ENCODE measurements at regions not wholly inside any gene's neighbourhood (a gene's known extent, or its start where the extent isn't known, plus 50 kb on each side); places are given as distances from the start of the nearest gene placed in this dataset.
"Not testable (repeated sequence)": the region's sequence is repeated elsewhere in the genome, so short reads cannot be mapped to it uniquely, and the experiment has no call there.

DNA sequence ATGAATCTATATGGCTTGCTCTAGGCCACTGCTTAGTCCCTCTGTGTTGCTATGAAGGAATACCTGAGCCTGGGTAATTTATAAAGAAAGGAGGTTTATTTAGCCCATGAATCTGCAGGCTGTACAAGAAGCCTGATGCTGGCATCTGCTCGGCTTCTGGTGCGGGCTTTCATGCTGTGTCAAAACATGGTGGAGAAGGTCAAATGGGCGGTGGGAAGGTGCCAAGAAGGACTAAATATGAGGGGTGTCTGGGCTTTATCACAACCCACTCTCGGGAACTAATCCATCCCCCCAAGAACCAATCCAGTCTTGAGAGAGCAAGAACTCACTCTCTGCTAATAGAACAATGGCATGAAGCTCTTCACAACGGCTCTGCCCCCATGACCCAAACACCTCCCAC is 481.6 kb downstream of the EIPR1 start:
- no peak overlapping the region for H3K4me3 Mint-ChIP-seq
- H3K27me3 Mint-ChIP-seq (ENCODE audit: low read depth, poor library complexity) = peaks cover 10% of the 10 kb centered on the region
- DNase-seq = no peak
- TF ChIP-seq, protein P1, sequence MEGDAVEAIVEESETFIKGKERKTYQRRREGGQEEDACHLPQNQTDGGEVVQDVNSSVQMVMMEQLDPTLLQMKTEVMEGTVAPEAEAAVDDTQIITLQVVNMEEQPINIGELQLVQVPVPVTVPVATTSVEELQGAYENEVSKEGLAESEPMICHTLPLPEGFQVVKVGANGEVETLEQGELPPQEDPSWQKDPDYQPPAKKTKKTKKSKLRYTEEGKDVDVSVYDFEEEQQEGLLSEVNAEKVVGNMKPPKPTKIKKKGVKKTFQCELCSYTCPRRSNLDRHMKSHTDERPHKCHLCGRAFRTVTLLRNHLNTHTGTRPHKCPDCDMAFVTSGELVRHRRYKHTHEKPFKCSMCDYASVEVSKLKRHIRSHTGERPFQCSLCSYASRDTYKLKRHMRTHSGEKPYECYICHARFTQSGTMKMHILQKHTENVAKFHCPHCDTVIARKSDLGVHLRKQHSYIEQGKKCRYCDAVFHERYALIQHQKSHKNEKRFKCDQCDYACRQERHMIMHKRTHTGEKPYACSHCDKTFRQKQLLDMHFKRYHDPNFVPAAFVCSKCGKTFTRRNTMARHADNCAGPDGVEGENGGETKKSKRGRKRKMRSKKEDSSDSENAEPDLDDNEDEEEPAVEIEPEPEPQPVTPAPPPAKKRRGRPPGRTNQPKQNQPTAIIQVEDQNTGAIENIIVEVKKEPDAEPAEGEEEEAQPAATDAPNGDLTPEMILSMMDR (IDR thresholded peaks at IDR 0.05) = no peak
- peaks cover 11% of the 10 kb centered on the region for H3K9me3 Mint-ChIP-seq
- H3K36me3 Mint-ChIP-seq (ENCODE audit: low read depth) = no peaks in the 10 kb centered on the region
- H3K4me1 Mint-ChIP-seq = peaks cover 13% of the 10 kb centered on the region
- H3K27ac Mint-ChIP-seq = no peak overlapping the region

GRCh38 chr2:2894011-2894410 is 483.6 kb downstream of the EIPR1 start:
- not testable (repeated sequence) for H3K4me3 Mint-ChIP-seq; H3K36me3 Mint-ChIP-seq (ENCODE audit: low read depth); DNase-seq; H3K27ac Mint-ChIP-seq; H3K9me3 Mint-ChIP-seq
- peaks cover 13% of the 10 kb centered on the region for H3K4me1 Mint-ChIP-seq
- peaks cover 13% of the 10 kb centered on the region for H3K27me3 Mint-ChIP-seq (ENCODE audit: low read depth, poor library complexity)

DNA sequence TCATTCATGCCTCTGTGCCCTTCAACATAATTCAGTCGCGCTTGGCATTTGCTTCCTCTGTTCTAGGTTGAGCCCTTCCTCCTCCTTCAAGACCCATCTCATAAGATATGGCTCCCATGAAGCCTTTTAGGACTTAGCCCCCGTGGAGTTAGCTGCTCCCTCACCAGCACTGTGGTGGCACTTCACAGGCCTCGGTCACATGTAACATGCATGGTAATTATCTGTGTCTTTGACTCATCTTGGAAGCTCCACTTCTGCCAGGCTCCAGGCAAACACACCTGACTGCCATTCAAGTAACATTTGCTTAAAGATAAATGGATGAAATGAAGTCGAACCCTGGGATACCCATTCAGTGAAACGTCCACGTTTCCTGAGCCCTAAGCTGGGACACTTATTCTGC is 484.7 kb downstream of the EIPR1 start:
- H3K27me3 Mint-ChIP-seq (ENCODE audit: low read depth, poor library complexity) = peaks cover 13% of the 10 kb centered on the region
- TF ChIP-seq, protein P1 (IDR thresholded peaks at IDR 0.05) = no peak
- no peak overlapping the region for H3K27ac Mint-ChIP-seq
- H3K4me3 Mint-ChIP-seq = no peak overlapping the region
- H3K4me1 Mint-ChIP-seq = peaks cover 17% of the 10 kb centered on the region
- H3K36me3 Mint-ChIP-seq (ENCODE audit: low read depth) = no peaks in the 10 kb centered on the region
- DNase-seq = no peak
- no peaks in the 10 kb centered on the region for H3K9me3 Mint-ChIP-seq

- H3K4me1 Mint-ChIP-seq = peaks cover 22% of the 10 kb centered on the region
- no peak overlapping the region for H3K4me3 Mint-ChIP-seq
- no peaks in the 10 kb centered on the region for H3K36me3 Mint-ChIP-seq (ENCODE audit: low read depth)
- no peak overlapping the region for H3K27ac Mint-ChIP-seq
- no peaks in the 10 kb centered on the region for H3K9me3 Mint-ChIP-seq
- TF ChIP-seq, protein P1 (IDR thresholded peaks at IDR 0.05) = no peak
- peaks cover 16% of the 10 kb centered on the region for H3K27me3 Mint-ChIP-seq (ENCODE audit: low read depth, poor library complexity)
- no peak for DNase-seq
Observed at GRCh38 chr2:2892378-2892777, 485.2 kb downstream of the EIPR1 start.

GRCh38 chr2:2890901-2891300 is 486.7 kb downstream of the EIPR1 start:
- TF ChIP-seq, protein P1 (IDR thresholded peaks at IDR 0.05) = no peak
- peaks cover 16% of the 10 kb centered on the region for H3K27me3 Mint-ChIP-seq (ENCODE audit: low read depth, poor library complexity)
- no peaks in the 10 kb centered on the region for H3K9me3 Mint-ChIP-seq
- no peaks in the 10 kb centered on the region for H3K36me3 Mint-ChIP-seq (ENCODE audit: low read depth)
- H3K4me1 Mint-ChIP-seq = peaks cover 33% of the 10 kb centered on the region
- no peak overlapping the region for H3K4me3 Mint-ChIP-seq
- DNase-seq = no peak
- no peak overlapping the region for H3K27ac Mint-ChIP-seq

DNA sequence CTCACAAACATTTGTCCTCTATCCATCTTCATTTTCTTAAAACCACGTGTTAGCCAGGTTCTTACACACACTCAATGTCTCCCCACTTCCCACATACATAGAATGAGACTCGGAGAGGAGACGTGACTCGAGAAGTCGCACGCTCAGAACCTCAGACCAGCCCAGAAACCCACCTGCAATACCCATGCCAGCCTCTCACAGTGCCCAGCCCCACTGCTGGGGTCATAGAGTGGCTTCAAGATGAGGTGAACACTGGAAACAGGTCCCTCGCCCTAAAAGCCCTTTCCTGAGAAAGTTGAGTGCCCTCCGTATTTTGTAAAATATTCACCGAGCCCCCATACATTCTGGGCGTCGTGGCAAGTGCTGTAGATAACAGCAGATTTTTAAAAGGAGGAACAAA is 487.4 kb downstream of the EIPR1 start:
- TF ChIP-seq, protein P1 (IDR thresholded peaks at IDR 0.05) = no peak
- no peak for DNase-seq
- H3K9me3 Mint-ChIP-seq = no peaks in the 10 kb centered on the region
- peaks cover 16% of the 10 kb centered on the region for H3K27me3 Mint-ChIP-seq (ENCODE audit: low read depth, poor library complexity)
- no peak overlapping the region for H3K4me3 Mint-ChIP-seq
- peaks cover 33% of the 10 kb centered on the region for H3K4me1 Mint-ChIP-seq
- H3K27ac Mint-ChIP-seq = no peak overlapping the region
- no peaks in the 10 kb centered on the region for H3K36me3 Mint-ChIP-seq (ENCODE audit: low read depth)

Data from nephron progenitor cell (in vitro differentiated cells).